Raji (cell line): ENCODE measurements at regions not wholly inside any gene's neighbourhood (a gene's known extent, or its start where the extent isn't known, plus 50 kb on each side); places are given as distances from the start of the nearest gene placed in this dataset.

Experiments
- POLR2A ChIP-seq: IDR thresholded peaks from 2 replicates; pipeline ENCODE4 v1.6.1; 2011; ENCODE audit warnings: low read depth, low read length, control low read depth; ENCODE audit not compliant: insufficient read depth

- TF ChIP-seq POLR2A, result no peak
These were observed 58.2 kb downstream of the ESM1 start for GRCh38 chr5:54927097-54927746.

GRCh38 chr5:54924487-54924886, 60.9 kb downstream of the ESM1 start:
- TF ChIP-seq POLR2A, result no peak

GRCh38 chr5:54917323-54917722, 68.1 kb downstream of the ESM1 start:
- no peak for TF ChIP-seq POLR2A

- no peak for TF ChIP-seq POLR2A
These were observed 69.8 kb downstream of the ESM1 start for GRCh38 chr5:54915466-54916027.

- no peak for TF ChIP-seq POLR2A
These were observed 73.4 kb downstream of the ESM1 start for GRCh38 chr5:54912021-54912420.

GRCh38 chr5:54909911-54910870, 75.2 kb downstream of the ESM1 start:
- TF ChIP-seq POLR2A, result no peak

- no peak for TF ChIP-seq POLR2A
These were observed 76.4 kb downstream of the ESM1 start for GRCh38 chr5:54908774-54909525.

- no peak for TF ChIP-seq POLR2A
These were observed 79.4 kb downstream of the ESM1 start for GRCh38 chr5:54905942-54906537.

- no peak for TF ChIP-seq POLR2A
These were observed 80.1 kb downstream of the ESM1 start for GRCh38 chr5:54905246-54905795.

- TF ChIP-seq POLR2A, result no peak
These were observed 81.0 kb downstream of the ESM1 start for GRCh38 chr5:54904425-54904824.

- TF ChIP-seq POLR2A, result no peak
These were observed 82.5 kb downstream of the ESM1 start for GRCh38 chr5:54902791-54903473.

- no peak for TF ChIP-seq POLR2A
These were observed 84.2 kb downstream of the ESM1 start for GRCh38 chr5:54900984-54901725.

- no peak for TF ChIP-seq POLR2A
These were observed 88.4 kb downstream of the ESM1 start for GRCh38 chr5:54897001-54897400.
